Stomach (tissue), 4 donors: ENCODE measurements at regions not wholly inside any gene's neighbourhood (a gene's known extent, or its start where the extent isn't known, plus 50 kb on each side); places are given as distances from the start of the nearest gene placed in this dataset.

Experiments
- CTCF ChIP-seq, 7 experiments: fragments of 450-650 bp in 4 of 7; fragments of 200-600 bp in 3 of 7; sonication (generic) in 3 of 7; IDR thresholded peaks; one replicate each; pipeline ENCODE4 v1.5.1; 2016 to 2019; ENCODE audit warnings: antibody characterized with exemption in 7 of 7, control low read depth in 2 of 7, mild to moderate bottlenecking in 1 of 7
- EP300 ChIP-seq: sonication (generic); formaldehyde crosslinking; IDR thresholded peaks from one replicate; pipeline ENCODE4 v1.6.1; 2017; ENCODE audit warnings: antibody characterized with exemption
- POLR2A ChIP-seq, 4 donors: fragments of 450-650 bp; IDR thresholded peaks; one replicate each; pipeline ENCODE4 v1.6.1; 2016; ENCODE audit warnings: antibody characterized with exemption in 4 of 4, control low read depth in 2 of 4, mild to moderate bottlenecking in 1 of 4, moderate library complexity in 1 of 4

DNA sequence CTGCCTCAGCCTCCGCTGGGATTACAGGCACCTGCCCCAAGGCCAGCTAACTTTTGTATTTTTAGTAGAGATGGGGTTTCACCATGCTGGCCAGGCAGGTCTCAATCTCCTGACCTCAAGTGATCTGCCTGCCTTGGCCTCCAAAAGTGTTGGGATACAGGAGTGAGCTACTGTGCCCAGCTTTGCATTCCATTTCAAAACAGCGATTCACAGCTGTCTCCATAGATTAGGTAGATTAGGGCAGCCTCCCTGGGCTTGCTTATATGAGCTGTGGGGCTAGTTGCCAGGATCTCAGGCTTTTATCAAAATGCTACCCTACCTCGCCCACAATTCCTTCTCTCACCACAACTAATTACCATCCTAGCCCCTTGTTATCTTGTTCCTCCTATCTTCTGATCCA is 176.4 kb upstream of the ZKSCAN2 start:
- no peak for TF ChIP-seq CTCF (IDR thresholded peaks at IDR 0.05)
- TF ChIP-seq POLR2A (IDR thresholded peaks at IDR 0.05): no peak
- TF ChIP-seq EP300: no peak
